Panc1 (cell line): ENCODE measurements at regions not wholly inside any gene's neighbourhood (a gene's known extent, or its start where the extent isn't known, plus 50 kb on each side); places are given as distances from the start of the nearest gene placed in this dataset.

Source experiments
- ATAC-seq: fragments of 200-7000 bp; cut with Tn5 transposase; 2 replicates; pipeline ENCODE4 v1.9.1; 2020; ENCODE audit warnings: mild to moderate bottlenecking, moderate library complexity
- BruUV-seq: library from RNA; stranded (reverse); fragments of 400-500 nt; replicated peaks from 2 replicates; lab custom pipeline; 2021; lab: Mats Ljungman, UMichigan
- CTCF ChIA-PET: fragments of 300-600 bp; sonication (Branson Sonifier 250); formaldehyde crosslinking; loops from one replicate; lab custom pipeline; 2022; ENCODE audit warnings: antibody characterized with exemption; lab: Charles Lee
- POLR2A ChIA-PET: fragments of 300-600 bp; sonication (Branson Sonifier 250); formaldehyde crosslinking; loops from one replicate; lab custom pipeline; 2022; ENCODE audit warnings: antibody characterized with exemption; lab: Charles Lee
- DNase-seq: peaks from one replicate; pipeline ENCODE4 v3.0.0-alpha.2; 2010; ENCODE audit warnings: low read depth, low spot score
- H3K27ac ChIP-seq: 2 replicates; pipeline ENCODE4 v1.5.1; 2011; ENCODE audit warnings: mild to moderate bottlenecking, low read length, inconsistent platforms
- H3K27me3 ChIP-seq: fragments of 200-500 bp; sonication (Bioruptor generic); 2 replicates; pipeline ENCODE4 v1.6.0; 2014; ENCODE audit warnings: low read length, inconsistent platforms; ENCODE audit not compliant: control insufficient read depth, insufficient read depth
- H3K36me3 ChIP-seq: fragments of 200-500 bp; sonication (Bioruptor generic); 2 replicates; pipeline ENCODE4 v1.5.1; 2014; ENCODE audit warnings: inconsistent platforms, mild to moderate bottlenecking, low read length, moderate library complexity; ENCODE audit not compliant: control insufficient read depth, insufficient read depth
- H3K4me1 ChIP-seq: 2 replicates; pipeline ENCODE4 v1.5.1; 2011; ENCODE audit warnings: inconsistent platforms, mild to moderate bottlenecking, low read length, moderate library complexity; ENCODE audit not compliant: control insufficient read depth, insufficient read depth
- H3K4me3 ChIP-seq, 2 experiments: 2 replicates each; pipeline ENCODE4 v1.5.1; 2011 to 2012; ENCODE audit warnings: low read depth in 2 of 2, low read length in 2 of 2, mild to moderate bottlenecking in 2 of 2, inconsistent platforms in 1 of 2, moderate library complexity in 1 of 2
- H3K9me3 ChIP-seq: fragments of 200-500 bp; sonication (Bioruptor generic); 2 replicates; pipeline ENCODE4 v1.5.1; 2014; ENCODE audit warnings: low read depth, mild to moderate bottlenecking, inconsistent platforms, low read length, moderate library complexity; ENCODE audit not compliant: control insufficient read depth, insufficient read depth
- CTCF ChIP-seq: fragments of 450-650 bp; IDR thresholded peaks from 2 replicates; pipeline ENCODE4 v1.5.1; 2017; ENCODE audit warnings: mild to moderate bottlenecking
- POLR2AphosphoS5 ChIP-seq: IDR thresholded peaks from 2 replicates; pipeline ENCODE4 v1.6.1; 2012; ENCODE audit warnings: mild to moderate bottlenecking, low read depth, low read length, moderate library complexity
- SIN3A ChIP-seq: IDR thresholded peaks from 2 replicates; pipeline ENCODE4 v1.6.1; 2012; ENCODE audit warnings: low read depth, mild to moderate bottlenecking, low read length, moderate library complexity, borderline replicate concordance; ENCODE audit not compliant: insufficient read depth
- TCF7L2 ChIP-seq: IDR thresholded peaks from 2 replicates; pipeline ENCODE4 v1.6.1; 2011; ENCODE audit warnings: mild to moderate bottlenecking, low read depth, low read length, inconsistent platforms
- in situ Hi-C: cut with HindIII; loops from 2 replicates; pipeline ENCODE4 v1.10.0; 2016; ENCODE audit warnings: low sequenced_read_pairs, low pct_unique_long_range_greater_than_20kb
- intact Hi-C: fragments of 100-400 bp; cut with micrococcal nuclease; formaldehyde crosslinking; loops from one replicate; pipeline ENCODE4 v1.10.0; 2022; ENCODE audit not compliant: unreplicated experiment
- TF ChIP-seq, protein P1 (sequence below), 2 experiments: IDR thresholded peaks; 2 replicates each; pipeline ENCODE4 v1.6.1; 2011 to 2012; ENCODE audit warnings: low read depth in 2 of 2, control low read depth in 1 of 2, low read length in 1 of 2, mild to moderate bottlenecking in 1 of 2, moderate library complexity in 1 of 2; ENCODE audit not compliant: insufficient read depth in 1 of 2

DNA sequence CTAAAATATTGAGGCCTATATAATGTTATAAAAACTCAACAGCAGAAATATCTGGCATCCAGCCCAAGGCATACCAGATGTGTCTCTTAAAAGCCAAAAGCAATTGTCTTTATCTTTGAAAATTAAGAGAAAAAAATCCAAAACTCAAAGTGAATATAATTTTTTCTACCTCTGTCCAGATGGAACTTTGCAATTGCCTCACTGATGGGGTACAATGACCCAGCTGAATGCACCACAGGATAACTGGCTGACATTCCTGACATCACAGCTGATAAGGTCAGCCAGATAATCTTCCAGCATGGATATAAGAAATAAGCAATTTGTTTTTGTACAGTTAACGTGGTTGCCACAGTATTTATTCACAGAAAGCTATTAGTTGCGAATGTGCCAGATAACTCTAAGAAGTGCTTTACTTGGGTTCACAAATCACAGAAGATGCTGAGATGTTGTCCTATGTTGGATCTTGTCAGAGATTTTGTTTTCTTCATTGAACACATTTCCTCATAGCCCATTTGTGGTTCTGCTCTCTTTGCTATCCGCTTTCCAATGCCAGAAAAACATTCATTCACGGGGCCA is 566.9 kb upstream of the CCDC54 start:
- no peaks in the 10 kb centered on the region for H3K4me1 ChIP-seq
- H3K9me3 ChIP-seq, result no peaks in the 10 kb centered on the region
- no peaks in the 10 kb centered on the region for H3K27me3 ChIP-seq
- BruUV-seq, result no TSS peak
- ATAC-seq (no peak), DNase-seq (no peak)
- intact Hi-C loops (no loop called here), in situ Hi-C loops (no loop called here)
- no peak overlapping the region for H3K4me3 ChIP-seq
- ChIA-PET CTCF (no interaction called here), POLR2A (no interaction called here)
- TF ChIP-seq SIN3A (no peak), TCF7L2 (no peak), CTCF (no peak), POLR2AphosphoS5 (no peak)
- TF ChIP-seq, protein P1, sequence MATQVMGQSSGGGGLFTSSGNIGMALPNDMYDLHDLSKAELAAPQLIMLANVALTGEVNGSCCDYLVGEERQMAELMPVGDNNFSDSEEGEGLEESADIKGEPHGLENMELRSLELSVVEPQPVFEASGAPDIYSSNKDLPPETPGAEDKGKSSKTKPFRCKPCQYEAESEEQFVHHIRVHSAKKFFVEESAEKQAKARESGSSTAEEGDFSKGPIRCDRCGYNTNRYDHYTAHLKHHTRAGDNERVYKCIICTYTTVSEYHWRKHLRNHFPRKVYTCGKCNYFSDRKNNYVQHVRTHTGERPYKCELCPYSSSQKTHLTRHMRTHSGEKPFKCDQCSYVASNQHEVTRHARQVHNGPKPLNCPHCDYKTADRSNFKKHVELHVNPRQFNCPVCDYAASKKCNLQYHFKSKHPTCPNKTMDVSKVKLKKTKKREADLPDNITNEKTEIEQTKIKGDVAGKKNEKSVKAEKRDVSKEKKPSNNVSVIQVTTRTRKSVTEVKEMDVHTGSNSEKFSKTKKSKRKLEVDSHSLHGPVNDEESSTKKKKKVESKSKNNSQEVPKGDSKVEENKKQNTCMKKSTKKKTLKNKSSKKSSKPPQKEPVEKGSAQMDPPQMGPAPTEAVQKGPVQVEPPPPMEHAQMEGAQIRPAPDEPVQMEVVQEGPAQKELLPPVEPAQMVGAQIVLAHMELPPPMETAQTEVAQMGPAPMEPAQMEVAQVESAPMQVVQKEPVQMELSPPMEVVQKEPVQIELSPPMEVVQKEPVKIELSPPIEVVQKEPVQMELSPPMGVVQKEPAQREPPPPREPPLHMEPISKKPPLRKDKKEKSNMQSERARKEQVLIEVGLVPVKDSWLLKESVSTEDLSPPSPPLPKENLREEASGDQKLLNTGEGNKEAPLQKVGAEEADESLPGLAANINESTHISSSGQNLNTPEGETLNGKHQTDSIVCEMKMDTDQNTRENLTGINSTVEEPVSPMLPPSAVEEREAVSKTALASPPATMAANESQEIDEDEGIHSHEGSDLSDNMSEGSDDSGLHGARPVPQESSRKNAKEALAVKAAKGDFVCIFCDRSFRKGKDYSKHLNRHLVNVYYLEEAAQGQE (IDR thresholded peaks at IDR 0.05; ENCODE audit: insufficient read depth in 1 of 2, low read depth in 2 of 2, low read length in 1 of 2), result no peak
- no peaks in the 10 kb centered on the region for H3K36me3 ChIP-seq
- H3K27ac ChIP-seq, result no peak overlapping the region

DNA sequence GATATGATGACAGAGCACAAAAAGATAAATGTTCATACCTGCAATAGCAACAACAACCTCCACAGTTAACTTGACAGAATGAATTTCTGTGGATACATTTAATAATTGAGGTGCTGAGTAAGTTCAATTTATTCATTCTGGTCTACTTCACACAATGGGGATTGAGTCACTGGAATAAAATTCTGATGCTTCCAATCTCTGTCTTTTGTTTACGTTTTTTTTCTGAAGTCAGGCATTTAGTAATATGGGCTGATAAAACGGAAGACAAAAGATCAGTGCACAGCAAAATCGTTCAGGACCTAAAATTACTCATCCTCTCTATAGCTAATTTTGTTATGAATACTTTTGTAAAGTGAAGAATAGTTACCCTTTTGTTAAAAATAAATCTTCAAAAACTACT is 565.9 kb upstream of the CCDC54 start:
- no peak overlapping the region for H3K4me3 ChIP-seq
- no peaks in the 10 kb centered on the region for H3K4me1 ChIP-seq
- BruUV-seq, result no TSS peak
- POLR2A ChIA-PET, result no interaction called here
- H3K36me3 ChIP-seq, result no peaks in the 10 kb centered on the region
- in situ Hi-C loops, result no loop called here
- no peak for ATAC-seq
- no peaks in the 10 kb centered on the region for H3K27me3 ChIP-seq
- no peak overlapping the region for H3K27ac ChIP-seq
- no peak for DNase-seq
- intact Hi-C loops, result no loop called here
- CTCF ChIA-PET, result no interaction called here
- no peaks in the 10 kb centered on the region for H3K9me3 ChIP-seq
- no peak for TF ChIP-seq TCF7L2

DNA sequence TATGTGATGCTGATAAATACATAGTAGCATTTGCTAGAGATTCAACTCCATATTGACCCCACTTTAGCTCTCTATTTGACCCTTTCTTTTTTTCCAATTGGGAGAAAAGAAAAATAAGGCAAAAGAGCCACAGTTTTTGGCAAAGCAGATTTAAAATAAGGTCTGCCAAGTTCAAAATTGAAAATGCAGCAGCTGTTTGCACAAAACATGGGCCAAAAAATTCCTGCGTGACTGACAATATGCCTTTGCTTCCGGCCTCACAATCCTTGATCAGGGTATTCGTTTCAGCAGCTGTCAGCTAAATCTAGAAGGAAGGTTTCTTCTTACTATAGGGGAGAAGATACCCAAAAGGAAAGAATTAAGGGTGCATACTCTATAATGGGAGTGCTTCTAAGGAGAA is 563.5 kb upstream of the CCDC54 start:
- no peaks in the 10 kb centered on the region for H3K36me3 ChIP-seq
- H3K4me1 ChIP-seq, result no peaks in the 10 kb centered on the region
- BruUV-seq, result no TSS peak
- TF ChIP-seq CTCF (no peak), TCF7L2 (no peak), POLR2AphosphoS5 (no peak), SIN3A (no peak)
- TF ChIP-seq, protein P1 (IDR thresholded peaks at IDR 0.05; ENCODE audit: insufficient read depth in 1 of 2, low read depth in 2 of 2, low read length in 1 of 2), result no peak
- H3K4me3 ChIP-seq, result no peak overlapping the region
- no peaks in the 10 kb centered on the region for H3K9me3 ChIP-seq
- intact Hi-C loops, result no loop called here
- ChIA-PET CTCF (no interaction called here), POLR2A (interaction anchor here (0.6 kb wide), 1 partner anchor 385 kb away, joined by 3 read pairs; no protein-coding TSS in a partner anchor)
- H3K27me3 ChIP-seq, result no peaks in the 10 kb centered on the region
- H3K27ac ChIP-seq, result no peak overlapping the region
- no peak for ATAC-seq
- in situ Hi-C loops, result no loop called here
- no peak for DNase-seq
